HG03469 (cell line): ENCODE measurements at regions not wholly inside any gene's neighbourhood (a gene's known extent, or its start where the extent isn't known, plus 50 kb on each side); places are given as distances from the start of the nearest gene placed in this dataset.

Experiments used
- ATAC-seq: cut with Tn5 transposase; IDR thresholded peaks from one replicate; pipeline ENCODE4 v1.9.1; 2021; ENCODE audit warnings: mild to moderate bottlenecking, moderate library complexity, moderate number of reproducible peaks; ENCODE audit not compliant: unreplicated experiment

DNA sequence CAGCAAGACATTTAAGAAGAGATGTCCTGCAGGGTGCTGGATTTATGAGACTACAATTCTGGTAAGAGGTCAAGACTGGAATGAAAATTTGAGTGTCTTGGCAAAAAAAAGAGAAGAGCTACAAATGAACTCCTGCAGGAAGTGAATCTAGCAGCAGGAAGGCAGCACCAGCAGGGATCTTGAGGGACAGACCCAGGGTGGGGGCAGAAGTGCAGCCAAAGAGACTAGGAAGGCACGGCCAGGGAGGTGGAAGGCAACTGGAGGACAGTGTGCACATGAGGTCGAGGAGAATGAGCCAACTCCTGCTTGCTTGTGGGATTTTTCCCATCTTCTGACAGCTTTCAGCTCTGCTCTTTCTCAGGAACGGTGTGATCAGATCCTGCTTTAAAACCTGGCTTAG is 263.2 kb downstream of the BUD13 start:
- no peak for ATAC-seq

DNA sequence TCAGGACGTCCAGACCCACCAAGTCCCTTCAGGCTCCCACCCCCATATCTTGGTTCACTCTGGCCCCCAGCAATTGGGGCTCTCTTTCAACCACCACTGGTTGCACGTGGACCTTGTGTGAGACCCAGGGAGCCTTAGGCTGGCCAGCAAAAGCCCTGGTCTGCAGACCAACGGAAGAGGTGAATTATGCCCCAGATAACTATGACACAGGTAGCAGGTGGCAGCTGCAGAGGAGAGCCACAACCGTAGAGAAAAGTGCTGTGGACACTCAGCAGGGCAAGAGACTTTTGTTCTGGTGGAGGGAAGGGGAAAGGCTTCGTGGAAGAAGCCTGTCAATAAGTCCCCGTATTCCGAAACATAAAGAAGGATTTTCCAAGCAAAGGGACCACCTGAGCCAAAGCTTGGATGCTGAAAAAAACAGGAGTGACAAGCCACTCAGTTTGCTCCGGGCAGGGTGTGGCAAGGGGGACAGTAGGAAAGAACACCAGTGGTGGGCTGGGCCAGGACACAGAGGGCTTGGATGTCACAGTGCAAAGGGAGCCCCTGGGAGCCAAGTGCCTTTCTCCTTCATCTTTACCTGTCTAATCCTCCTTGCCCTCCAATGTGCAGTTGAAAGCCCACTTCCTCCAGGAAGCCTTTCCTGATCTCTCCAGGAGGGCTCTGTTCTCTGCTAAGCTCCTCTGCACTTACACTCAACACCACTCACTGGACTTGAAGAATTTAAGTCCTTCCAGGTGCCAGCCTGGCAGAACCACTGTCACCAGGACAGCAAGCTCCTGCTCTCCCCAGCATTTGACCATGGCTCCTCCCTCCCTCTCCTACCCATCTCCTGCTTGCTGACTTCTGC is 264.7 kb downstream of the BUD13 start:
- ATAC-seq, result no peak

DNA sequence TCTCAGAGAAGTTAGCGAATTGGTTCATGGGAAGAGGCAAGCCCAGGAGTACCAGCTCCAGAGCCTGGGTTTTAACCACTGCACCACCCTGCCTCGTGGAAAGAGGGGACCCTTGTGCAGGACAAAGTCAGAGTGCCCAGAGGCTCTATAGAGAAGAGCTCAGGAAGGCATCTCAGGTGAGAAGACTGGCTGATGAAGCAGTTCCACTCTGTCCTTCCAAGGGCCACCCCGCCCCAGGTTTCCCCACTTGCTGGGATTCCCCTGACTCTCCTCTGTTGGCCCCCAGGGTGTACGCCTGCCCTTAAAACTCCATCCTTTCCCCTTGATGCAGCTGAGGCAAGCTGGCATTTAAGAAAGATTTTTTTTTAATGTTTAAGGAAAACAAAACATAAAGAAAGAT is 265.8 kb downstream of the BUD13 start:
- no peak for ATAC-seq

DNA sequence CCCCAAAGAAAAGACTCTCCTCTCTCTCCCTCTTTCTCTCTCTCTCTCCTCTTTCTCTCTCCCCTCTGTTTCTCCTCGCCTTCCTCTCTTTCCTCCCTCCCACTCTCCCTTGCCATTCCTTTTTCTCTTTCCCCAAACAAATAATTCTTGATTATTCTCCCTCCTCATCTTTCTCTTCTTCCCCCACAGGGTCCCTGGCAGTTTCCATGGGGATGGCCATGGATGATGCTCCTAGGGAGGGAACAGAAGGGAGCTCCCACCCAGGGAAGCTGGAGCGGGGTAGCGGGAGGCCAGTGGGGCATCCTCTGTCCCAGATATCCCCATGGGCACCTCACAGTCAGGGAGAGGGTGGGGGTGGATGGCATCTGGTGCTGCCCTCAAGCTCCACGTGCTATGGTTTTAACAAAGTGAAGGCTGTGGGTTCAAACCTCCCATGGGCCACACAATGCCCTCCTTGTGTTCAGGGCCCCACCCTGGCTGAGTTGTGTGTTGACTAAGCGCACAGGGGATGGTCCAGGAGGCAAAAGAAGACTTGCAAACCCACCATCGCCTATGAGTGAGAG is 266.4 kb downstream of the BUD13 start:
- ATAC-seq, result no peak

DNA sequence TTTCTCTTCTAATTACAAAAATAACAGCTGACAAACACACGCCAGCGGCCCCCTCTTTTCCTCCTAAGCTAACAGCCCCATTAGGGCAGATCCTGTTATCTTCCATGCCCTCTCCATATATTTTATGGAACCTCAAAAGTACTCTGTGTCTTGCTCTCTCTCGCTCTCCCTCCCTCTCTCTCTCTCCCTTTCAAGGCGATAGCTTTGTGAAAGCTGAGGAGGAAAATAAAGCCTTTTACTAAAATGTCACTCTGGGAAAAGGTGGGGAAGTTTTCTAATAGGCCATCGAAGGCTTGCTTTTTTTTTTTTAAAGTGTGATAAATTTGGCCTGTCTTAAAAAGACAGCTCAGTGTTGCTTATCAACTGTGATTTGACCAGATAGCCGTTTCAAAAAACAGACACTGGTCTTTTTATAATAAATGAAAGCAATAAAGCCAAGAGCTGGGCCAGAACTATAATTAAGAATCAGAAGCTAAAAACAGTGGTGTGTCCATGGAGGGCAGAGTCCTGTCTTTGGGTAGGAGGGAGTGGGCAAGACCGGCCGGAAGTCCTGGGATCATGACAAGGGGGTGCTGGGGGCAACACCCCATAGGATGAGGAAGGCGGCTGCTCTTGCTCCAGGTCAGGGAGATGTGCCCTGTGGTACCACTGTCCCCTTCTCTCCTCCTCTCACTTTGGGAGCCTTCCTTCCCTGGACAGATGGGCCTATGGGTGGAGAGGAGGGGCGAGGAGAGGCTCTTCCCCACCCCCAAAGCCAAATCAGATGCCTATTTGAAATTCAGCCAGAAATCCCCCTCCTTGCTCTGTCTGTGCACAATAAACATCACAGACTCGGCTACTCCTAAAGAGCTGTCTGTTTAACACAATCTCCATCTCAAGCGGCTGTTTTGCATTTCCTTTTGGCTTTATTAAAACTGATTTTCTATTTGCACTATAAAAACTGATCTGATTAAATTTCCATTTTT is 267.2 kb downstream of the BUD13 start:
- no peak for ATAC-seq

DNA sequence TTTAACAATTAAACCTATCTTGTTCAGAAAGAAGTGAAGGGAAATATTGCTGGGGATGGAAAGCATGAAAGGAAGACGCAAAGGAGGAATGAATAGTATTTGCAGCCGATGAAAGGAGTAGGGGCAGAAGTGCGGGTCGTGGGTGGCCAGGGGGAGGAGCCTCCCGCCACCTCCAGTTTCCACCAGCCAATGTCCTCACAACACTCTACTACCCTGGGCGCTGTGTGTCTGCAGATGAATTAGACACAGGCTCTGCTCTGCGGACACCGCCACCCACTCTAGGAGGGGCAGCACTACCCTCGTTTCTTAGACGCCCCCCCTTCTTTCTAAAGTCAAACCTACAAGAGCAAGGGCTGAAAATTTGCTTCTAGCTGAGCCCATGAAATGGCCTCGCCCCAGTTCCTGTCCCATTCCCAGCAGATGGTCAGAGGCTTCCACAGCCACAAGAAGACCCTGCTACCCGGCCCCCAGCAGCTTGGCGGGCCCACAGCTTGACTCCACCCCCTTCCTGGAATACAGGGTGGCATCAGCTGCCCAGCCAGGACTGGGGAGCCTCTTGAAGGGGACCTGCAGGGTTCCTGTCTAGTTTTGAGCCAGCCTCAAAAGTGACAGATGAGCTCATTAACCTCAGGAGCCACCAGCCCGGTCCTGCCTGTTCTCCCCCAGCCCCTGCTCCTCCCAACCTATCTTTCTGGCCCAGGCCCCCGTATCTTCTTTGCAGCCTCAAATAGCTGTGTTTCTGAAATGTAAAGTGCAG is 268.1 kb downstream of the BUD13 start:
- no peak for ATAC-seq

DNA sequence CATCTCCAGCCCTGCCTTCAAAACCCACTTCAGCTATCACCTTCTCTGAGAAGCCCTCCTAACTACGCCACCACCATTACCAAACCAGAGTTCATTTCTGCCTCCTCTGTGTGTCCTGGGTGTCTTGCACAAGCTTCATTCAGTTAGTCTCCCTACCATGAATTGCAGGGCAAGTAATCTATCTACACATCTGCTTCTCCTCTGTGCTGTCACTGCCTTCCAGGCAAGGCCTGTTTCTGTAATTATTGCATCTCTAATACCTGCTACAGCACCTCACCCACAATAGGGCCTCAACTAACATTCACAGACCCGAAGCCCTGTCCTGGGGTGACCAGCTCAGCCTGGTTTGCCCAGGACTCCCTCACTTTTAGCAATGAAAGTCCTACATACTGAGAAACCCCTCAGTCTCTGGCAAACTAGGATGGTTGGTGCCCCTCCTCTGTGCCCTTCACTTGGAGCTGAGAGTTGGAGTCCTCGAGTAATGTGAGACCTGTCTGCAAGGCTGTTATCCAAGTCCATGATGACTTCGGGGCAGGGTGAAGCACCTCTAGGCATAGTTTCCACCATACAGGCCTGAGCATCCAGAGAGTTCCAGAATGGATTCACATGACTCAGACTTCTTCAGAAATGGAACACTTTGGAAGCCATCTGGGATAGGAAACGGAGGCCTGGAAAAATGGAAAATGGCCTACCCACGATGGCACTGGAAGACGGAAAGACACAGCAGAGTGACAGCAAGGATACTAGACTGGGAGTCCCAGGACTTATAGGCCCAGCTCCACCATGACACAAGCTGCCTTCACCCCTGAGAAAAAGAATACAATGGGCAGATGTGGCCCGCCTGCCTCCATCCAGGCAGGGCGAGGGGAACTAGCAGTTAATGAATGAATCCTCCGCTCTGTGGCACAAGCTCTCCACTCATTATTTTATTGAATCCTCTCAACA is 269.3 kb downstream of the BUD13 start:
- ATAC-seq, result no peak

DNA sequence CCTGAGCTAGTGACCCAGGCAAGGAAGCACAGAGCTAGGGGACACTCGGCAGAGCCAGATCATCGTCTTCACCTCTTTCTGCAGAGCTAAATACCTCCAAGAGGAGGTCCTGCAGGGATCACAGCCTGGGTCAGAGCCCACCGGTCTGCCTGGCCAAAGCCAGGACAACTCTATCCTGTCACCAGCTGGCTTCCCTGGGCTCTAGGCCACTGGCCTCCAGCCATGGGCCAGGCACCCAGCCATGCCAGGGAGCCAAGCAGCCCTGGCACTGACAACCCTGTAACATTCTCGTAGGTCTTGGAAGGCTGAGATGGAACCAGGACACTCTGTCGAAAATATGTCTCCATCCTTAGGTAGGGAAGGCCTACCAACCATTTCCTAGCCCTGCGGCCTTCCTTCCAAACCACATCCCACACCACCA is 270.1 kb downstream of the BUD13 start:
- no peak for ATAC-seq

DNA sequence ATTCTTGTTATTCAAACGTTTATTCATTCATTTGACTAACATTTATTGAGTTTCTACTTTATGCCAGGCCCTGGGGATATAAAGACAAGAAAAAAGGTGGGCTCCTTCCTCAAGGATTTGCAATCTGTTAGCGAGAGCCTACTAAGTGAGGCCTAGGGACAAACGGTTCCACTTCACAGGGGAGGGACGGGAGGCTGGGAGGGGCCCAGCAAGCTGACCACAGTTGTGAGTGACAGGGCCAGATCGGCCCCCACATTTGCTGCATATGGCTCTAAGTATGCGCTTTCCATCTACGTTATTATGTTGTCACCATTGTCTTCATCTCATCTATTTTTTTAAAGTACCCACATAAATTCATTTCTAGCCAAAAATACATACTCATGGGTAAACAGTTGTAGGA is 271.1 kb downstream of the BUD13 start:
- no peak for ATAC-seq

DNA sequence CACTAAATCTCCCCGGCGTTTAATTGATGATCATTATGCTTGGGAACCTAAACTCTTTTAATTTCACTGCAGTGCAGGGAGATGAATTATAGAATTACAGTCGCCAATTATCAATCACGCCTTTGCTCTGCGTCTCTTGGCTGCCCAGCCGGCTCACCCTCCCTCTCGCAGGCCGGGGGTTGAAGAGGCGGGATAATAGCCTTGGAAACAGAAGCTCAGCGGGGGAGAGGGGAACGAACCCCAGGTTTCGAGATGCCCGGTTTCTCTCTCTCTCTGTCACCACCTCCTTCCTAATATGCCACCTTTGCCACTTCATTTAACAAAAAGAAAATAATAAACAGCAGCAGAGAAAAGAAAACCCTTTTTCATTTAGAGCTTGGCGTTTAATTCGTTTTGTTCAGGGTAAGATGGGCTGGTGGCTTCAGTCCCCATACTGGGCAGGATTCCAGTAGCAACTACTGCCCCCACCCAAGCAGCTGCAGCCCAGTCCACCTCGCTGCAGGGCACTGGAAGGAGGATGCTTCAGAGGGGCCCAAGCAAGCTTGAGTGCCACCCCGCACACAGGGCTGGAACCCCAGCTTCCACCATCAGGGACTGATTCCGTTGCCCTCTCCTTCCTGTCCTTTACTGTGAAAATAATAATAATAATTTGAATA is 271.7 kb downstream of the BUD13 start:
- no peak for ATAC-seq

DNA sequence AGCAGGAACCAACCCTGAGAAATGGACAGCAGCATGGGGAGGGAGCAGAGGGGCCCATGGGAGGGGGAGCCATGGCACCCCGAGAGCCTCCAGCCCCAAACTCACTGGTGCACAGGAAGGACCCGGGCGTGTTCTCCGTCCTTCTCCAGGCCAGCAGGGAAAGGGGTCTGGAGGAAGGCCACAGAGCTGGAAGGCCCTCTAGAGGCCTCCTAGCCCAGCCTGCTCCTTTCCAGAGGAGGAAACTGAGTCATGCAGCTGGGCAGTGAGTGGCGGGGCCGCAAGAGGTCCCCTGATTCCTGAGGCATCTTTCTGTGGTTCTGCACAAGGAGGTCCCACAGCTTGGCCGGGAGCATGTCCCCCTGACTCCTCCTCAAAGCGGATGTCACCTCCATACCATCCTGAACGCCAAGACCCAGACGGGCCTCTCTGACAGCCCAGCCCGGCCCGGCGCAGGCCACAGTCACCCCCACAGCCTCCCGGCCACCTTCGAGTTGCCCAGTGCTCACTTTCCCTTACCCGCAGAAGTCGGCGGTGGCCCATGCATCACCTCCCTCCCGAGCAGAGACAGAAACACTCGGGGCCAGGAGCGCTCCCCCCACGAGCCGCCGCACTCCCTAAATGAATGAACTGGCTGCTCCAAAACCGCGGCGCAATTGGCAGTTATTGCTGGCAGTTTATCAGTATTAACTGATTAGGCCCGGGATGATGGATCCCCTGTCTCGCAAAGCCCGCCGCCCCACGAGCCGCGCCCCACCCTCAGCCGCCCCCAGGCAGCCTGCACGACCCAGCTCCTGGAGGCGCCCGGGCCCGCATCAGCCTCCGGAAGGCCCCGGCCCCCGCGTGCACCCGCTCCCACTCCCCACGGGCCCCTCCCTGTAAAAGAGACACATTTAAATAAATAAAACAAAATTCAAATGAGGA is 272.5 kb downstream of the BUD13 start:
- no peak for ATAC-seq

DNA sequence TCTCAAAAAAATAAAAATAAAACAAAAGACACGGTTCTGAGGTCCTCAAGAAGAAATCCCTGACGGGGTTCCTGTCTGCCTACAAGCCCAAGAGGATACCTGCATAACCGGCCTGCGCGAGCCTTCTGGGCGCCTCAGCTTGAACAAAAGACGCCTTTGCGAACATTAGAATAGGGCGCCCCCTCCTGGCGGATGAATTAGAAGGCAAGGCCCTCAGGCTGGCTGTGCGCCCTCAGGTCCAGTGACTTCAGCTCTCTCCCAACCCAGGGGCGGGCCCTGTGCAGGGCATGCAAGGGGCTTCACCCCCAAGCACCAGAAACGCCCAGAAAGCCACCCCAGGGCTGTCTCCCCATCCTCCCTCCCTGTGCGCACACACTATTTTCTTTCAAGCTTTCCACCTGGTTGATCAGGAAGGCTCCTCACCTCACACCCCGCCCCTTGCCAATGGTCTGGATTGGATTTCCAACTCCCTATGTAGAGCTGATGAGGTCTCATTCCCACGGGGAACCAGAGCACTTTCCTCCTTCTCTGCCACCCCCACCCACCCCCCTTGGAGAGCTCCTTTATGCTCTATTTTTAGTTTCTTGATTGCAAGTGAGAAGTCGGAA is 273.3 kb downstream of the BUD13 start:
- ATAC-seq, result no peak

DNA sequence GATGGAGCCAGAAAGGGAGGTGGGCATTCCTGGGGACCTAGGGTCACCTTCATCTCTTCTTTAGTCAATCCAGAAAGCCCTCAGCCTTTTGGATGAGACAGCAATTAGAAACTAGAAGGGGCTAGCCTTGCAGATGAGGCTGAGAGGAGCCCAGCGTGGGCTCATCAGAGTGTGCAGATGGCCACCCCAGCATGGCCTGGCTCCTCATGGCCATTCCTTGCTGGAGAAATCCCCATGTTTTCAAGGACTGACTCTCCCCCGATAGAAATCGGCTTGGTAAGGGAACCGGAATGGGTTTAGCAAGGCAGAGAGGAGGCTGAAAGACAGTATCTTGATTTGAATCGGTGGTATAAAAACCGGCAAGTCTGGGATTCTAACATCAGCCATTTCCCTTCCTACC is 274.6 kb downstream of the BUD13 start:
- no peak for ATAC-seq

DNA sequence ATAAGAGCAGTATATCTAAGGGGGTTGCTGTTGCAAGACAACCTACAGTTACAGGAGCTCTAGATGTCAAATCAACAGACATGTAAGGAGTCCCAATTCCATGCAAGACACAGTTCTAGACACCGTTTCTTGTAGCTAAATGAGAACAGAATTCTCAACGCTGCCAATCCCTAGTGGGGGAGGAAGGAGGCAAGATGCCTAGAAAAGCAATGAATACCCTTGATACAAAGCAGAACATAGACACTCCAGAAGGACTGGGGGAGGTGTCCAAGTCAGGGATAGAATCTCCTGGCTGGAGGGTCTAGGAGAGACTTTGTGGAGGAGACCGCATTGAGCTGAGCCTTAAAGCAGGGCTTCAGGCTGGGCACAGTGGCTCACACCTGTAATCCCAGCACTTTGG is 280.2 kb downstream of the BUD13 start:
- ATAC-seq, result no peak

DNA sequence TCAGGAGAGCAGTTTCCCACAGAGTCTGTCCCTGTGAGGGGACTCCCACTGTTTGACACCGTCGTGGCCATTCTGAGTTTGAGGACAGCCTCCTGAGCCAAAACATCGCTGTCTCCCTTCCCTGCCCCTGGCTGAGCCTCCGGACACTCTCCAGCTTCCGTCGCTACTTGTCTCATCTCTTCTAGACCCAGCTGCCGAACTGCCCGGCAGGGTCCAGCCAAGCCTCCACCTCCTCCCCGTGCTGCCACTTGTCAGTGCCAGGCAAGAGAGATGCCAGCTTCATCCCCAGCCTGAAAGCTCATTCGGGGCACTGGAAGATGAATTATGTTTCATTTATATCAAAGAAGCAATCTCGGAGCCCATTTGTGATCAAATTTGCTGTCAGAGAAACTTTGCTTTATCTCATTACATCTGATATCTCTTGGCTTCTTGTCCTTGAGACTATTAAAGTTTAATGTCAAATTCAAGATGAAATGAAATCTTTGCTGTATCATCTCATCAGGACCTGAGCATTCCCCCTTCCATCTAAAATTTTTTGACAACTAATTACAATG is 283.9 kb downstream of the BUD13 start:
- no peak for ATAC-seq

DNA sequence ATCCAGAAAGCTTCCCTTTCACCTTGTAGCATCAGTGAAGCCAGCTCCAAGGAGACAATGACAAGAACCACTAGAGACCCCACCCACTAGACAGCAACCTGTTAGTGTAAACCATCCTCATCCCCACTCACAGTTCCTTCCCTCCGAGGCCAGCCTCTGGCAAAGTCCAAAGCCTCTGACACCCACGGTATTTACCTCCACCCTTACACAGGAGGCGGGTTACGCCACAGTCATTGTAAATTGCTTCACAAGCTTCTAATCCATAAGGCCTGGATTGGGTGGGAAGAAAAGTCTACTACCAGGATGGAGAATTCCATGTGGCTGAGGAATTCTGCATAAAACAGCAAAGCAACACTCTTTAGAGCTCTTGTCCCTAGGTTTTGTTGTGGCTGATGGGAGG is 287.4 kb downstream of the BUD13 start:
- ATAC-seq, result no peak

DNA sequence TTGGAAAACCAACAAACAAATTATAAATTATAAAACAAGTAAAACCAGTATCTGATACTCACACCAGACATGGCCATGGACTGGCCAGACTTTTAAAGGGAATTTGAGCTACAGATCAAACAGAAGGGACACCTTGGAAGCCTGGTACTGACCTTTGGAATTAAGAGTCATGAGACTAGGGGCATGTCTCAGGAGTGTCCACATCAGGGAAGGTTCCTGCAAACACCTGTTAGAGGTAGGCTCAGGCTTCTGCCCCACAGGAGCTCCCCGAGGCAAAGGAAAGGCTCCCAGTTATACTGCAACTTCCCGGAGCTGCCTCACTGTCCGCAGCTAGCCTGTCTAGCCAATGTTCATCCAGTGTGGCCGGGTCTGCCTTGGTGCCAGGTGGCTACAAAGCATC is 290.1 kb downstream of the BUD13 start:
- ATAC-seq, result no peak
